ENCODE measurements at regions not wholly inside any gene's neighbourhood (a gene's known extent, or its start where the extent isn't known, plus 50 kb on each side); places are given as distances from the start of the nearest gene placed in this dataset.

DNA sequence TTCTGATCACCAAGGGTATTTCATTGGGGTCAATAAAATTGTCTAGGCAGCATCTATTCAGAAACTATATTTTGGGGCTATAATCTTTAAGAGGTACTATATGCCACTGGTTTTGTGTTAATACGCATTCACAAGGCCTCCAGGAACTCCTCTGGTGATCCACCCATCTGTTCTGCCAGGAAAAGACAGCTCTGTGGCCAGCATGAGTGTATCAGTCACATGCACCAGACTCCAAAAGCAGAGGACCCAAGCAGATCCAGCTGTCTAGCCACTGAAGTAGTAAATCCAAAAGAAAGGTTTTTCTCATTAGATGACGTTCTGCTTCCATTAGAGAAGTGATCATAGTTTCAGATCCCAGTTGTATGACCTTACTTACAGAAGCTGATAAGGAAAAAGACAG lies 199.6 kb upstream of the CELF2 start:
- no peak for DNase-seq

DNA sequence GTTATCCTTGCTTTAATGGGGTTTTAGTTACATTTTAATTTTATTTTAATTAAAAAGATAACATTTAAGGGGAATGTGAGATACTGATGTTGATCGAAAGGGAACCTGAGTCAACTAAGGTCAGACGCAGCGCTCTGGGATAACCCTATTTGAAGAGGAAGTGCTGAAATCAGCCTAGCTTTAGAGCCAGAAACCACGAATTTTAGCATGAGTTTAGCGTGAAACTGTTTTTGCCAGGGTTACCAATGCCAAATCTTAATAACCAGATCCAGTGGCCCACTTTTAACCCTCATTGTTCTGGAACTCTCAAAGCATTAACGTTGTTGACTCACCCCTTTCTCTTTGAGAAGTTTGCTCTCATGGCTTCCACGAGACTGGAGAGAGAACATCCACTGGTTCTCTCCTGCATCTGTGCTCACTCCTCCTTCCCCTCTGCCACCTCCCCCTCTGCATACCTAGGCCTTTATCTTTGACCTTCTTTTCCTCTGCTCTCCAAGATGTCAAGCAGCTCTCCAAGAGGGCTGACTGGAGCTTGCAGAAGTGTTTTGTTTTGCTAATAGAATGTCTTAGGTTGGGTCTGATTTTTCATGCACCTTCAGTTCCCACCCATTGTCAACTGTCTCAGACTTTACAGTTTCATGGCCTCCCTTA lies 198.3 kb upstream of the CELF2 start:
- DNase-seq: no peak

DNA sequence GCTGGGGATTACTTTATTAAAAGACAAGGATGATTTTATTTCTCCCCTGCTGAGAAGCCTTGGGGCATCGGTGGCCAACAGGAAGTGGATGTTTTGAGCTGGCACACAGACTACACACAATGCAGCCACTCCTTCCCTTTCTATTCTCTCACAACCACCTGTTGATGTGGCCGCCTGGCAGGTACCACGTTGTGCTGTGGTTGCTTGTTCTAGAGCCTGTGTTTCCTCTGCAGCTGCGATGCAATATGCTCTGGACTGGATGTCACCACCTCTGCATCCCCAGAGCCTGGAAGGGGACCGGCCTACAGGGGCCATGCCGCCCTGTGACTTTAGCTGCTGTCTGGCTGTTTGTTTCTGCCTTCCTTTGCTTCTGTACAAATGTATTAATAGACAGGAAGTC lies 195.7 kb upstream of the CELF2 start:
- DNase-seq: peak; percentile 1

DNA sequence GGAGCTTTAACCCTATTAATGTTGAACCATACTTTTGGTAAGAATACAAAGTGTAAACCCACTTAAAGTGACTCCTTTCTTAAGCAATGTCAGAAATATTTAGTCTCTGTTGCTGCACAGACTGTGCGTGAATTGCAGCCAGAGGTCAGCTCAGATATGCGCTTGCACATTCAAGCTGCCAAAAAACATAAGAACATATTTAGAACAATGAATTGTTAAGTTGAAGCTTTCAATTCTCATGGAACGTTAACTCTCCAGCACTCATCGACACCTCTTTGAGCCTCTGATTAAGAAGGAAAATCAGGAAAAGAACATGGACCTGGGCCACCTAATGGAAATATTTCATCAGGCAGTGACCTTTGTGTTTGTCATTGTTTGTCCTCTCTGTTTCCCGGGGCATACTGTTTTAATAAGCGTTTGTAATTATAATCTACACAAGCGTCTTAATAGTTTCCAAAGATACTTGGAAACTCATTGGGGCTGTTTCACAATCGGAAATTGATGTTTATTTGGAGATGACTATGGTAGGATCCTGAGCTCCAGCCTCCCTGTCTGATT lies 193.0 kb upstream of the CELF2 start:
- no peak for DNase-seq

DNA sequence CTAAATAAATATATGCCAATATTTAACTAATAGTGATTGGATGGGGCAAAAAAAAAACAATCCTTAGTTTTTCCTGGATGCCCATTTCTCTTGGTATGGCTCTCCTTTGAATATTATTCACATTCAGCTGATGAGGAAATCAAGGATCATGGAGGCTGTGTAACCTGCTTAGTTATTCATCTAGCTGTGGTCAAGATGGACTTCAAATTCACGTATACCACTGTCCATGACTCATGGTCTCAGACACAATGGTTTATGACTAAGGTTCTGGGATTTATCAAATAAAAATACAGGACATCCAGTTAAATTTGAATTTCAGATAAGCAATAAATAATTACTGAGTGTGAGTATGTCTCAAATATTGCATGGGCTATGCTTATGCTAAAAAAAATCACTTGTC lies 191.5 kb upstream of the CELF2 start:
- DNase-seq: no peak

DNA sequence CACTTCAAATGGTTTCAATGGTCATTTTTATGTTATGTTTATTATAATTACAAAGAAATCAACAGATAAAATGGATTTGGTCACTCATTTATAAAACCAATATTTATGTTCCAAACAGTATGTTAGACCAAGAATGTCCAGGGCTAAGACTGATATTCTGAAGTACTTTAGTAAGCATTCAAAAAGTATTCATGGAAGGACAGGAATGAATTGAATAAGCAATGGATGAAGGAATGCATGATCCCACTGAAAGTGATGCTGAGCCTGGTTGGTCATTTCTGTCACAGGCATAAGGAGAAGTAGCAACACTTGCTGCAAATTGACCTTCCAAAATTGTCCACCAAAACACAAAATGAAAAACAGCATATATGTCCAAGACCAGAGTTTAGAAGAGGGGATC lies 189.0 kb upstream of the CELF2 start:
- no peak for DNase-seq

DNA sequence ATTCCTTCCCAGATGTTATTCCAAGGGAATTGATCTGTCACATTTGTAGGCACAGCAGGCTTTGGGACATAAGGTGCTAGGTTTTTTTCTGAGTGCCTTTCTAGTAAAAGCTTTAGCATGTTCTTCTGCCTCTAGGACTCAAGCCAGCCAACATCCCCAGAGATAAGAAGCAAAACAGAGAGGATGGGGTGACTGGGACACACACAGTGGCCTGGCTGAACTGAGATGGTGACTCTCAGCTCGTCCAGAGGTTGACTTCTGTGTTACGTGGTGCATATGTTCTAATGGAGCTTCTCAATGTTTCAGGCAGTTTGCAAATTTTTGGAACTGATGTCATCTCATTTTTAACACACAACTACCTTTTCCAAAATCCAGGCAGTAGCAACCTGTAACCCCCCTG lies 188.1 kb upstream of the CELF2 start:
- DNase-seq: no peak

DNA sequence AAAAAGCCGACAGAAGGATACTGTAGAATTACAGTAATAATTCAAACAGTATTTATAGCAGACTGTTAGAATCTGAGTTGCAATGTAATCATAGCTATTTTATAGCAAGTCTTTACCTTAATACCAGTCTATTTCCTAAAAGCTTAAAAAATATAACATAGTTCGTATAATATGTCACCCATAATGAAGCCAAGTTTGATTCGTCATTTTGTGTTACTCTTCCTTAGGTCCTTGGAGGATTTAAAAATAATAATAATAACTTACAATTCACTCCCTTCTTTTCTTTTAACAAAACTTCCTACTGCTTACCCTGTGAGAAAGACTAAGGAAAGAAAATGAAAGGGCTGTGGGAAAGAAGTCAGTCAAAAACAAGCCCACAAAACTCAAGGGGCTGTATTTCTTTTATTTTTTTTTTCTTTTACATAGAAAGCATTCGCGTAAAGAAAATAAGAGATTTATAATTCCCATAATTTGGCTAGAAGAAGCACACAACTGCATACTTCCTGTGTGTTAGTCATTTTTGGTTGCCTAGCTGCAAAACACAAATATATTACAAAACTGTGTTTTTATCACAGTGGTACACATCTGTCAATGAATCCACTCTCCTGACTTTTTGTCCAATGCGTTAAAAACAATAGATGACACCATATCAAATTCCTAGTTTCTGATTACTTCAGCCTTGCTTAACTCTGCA lies 187.2 kb upstream of the CELF2 start:
- DNase-seq: no peak

DNA sequence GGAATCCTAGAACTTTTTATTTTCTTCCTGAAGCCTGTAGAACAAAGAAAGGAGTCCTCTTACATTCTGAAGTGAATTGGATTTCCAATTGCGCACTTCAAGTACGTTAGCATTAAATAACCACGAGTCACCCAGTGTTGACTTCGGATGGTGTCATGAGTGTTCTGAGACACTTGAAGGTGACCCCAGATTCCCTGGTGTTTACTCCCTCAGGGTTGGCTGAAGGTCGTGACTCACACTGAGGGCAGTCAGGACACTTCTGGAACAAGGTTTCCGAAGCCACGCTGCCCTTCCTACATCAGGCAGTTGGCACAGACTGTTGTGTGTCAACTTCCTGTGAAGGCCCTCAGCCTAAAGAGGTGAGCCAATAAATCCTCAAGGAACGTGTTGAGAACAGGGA lies 186.6 kb upstream of the CELF2 start:
- DNase-seq: no peak

DNA sequence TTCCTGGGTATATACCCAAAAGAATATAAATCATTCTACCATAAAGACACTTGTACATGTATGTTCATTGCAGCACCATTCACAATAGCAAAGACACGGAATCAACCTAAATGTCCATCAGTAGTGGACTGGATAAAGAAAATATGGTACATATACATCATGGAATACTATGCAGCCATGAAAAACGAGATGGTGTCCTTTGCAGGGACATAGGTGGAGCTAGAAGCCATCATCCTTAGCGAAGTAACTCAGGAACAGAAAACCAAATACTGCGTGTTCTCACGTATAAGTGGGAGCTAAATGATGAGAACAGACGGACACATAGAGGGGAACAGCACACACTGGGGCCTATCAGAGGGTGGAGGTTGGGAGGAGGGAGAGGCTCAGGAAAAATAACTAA lies 183.7 kb upstream of the CELF2 start:
- no peak for DNase-seq

DNA sequence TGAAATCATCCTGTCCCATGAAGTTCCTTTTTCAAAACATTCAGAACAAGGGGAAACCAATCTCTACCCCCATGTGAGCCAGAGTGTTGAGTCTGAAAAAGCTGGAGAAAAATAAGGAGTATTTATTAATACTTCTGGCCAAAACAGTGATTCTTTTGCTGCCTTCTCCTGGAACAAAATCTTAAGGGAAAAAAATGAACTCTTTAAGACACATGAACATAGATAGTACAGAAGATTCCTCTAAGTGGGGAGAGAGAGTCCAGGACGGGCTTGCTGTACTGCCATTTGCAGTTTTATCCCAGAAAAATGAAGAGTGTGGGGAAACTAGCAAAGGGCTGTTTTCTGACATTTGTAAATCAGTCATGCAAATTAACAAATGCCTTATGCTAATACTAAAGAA lies 173.4 kb upstream of the CELF2 start:
- no peak for DNase-seq

DNA sequence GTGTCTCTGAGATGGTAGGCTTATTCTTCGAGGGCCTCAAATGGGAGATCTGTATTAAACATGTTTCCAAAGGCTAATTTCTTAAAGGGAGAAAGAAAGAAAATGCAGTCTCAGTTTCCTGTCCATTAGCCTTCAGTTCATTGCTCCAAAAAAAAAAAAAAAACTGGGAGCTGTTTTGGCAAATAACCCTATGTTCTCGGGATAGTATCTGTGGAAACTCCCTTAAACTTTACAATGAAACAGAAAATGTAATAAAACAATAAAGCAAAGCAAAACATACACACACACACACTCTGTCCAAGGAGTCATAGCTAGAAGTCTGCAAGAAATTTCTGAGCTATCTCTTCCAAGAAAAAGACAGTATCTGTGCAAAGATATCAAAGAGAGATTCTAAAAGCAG lies 172.5 kb upstream of the CELF2 start:
- no peak for DNase-seq

DNA sequence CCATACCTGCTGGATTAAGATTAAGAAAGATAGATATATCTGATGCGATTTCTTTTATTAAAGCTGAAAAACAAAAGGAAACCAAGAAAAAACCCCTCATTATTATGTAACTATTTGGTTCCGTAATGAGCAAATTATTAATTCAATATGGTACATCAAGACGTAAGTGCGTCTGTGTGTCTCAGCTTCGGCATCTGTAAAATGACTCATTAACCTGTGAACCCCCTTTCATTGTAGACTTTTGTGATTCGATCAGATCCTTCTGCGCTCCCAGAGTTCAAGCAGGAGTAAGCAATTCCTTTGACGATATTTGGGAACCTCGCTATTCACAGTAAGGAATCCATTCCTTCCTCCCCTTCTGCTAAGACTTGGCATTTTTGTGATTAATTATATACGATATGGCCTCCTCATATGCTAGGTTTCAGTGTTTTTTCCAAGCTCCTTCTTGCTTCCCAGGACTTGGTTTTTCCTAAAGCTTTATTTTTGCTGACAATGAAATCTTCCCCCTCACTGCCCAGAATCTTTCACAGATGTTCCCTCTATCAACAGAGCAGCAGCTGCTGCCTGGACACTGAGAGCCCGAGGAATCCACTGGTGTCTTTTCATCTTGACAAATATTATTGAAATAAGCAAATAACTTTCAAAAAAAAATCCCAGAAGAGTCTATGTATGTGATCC lies 171.7 kb upstream of the CELF2 start:
- no peak for DNase-seq

DNA sequence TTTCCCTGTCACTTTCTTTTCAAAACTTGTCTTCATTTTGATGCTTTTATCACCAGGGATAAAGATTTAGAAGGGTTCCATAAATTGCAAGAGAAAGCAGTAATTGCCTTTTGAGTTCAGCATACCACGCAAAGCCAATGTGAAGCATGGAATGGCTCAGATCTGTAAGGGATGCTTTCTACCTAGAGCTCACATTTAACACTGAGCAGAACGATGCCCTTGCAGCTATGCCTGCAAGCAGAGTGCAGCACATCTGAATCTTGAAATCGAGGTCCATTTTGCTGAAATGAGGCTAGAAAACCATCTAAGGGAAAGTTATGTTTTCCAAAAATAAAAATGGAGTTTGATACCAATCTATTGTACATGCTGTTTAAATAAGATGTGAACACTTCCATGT lies 171.2 kb upstream of the CELF2 start:
- no peak for DNase-seq

DNA sequence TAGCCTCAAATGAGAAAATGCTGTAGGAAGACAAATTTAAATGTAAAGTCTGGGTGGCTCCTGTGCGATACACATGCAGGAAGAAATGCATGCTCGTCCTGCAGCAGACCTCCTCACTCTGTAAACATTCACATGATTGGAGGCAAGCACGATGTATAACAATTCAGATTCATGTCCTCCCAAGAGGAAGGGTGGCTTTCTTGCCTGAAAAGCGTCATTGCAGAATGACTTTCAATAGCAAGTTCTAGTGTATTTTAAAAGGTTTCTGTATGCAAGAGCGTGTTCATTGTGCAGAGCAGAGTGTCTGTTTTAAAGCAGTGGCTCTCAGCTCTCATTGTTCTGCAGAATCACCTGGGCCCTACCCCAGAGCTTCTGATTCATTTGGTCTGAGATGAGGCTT lies 170.3 kb upstream of the CELF2 start:
- no peak for DNase-seq

DNA sequence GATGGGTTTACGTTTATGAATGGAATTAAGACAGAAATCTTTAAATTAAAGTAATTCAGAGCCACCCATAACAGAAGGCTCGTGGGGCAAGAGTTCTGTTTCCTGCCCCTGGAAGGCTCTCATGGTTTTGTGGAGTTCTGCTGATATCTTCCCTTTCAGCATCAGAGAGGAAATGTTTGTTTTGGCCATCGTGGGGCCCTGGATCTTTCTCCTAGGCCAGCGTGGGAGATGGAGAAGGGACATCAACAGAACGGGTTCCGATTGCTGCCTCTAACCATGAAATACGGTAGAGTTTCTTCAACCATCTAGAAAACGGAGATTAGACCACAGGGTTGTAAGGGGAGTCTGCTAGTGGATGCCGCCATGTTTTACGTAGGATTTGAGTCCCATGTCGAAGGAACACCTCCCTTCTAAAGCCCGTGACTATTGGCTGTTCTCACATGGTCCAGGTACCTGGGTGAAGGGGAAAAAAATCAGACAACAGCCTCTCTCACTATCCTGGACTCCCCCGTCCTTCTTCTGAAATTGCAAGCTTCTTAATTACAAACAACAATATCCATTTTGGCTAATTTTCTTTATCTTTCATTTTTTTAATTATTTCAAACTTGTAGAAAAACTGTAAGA lies 169.1 kb upstream of the CELF2 start:
- DNase-seq: no peak

DNA sequence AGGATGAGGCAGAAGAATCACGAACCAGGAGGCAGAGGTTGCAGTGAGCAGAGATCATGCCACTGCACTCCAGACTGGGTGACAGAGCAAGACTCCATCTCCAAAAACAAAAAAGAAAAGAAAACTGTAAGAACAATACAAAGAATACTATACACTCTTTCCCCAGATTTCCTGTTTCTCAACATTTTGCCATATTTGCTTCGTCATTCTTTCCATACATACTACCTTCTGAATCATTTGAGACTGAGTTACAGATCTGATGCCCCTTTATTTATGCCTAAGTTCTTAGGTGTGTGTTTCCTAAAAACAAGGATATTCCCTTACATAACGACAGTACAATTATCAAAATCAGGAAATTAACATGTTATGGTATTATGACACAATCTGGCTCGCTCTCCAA lies 168.4 kb upstream of the CELF2 start:
- no peak for DNase-seq

DNA sequence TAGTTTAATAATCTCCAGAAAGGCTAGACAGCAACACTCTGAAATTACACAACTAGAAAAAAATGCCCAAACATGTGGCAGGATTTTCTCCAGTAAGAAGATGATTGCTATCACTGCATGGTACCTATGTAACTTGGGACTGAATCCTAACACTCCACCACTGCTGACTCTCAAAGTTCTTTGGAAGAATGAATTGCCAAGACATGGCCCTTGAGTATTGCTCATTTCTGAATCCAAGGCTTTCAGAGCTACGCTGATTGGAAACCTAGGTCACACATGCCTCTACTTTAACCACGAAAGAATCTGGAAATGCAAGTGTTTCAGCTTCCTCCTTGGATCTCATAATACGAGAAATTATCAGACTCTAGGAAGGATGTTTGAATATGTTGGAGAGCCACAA lies 167.5 kb upstream of the CELF2 start:
- DNase-seq: no peak

DNA sequence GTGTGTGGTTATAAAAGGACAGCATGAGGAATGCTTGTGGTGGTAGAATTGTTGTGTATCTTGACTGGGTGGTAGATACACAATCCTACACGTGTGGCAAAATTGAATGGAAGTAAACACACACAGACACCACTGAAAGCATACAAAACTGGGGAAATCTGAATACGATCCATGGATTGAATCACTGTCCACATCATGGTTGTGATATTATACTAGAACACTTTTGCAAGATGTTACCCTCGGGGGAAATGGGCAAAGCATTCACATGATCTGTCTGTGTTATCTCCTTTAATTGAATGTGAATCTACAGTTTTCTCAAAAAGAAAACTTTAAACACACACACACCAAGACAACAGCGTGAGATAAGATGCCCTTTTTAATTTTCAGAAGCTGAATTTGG lies 165.2 kb upstream of the CELF2 start:
- DNase-seq: no peak

DNA sequence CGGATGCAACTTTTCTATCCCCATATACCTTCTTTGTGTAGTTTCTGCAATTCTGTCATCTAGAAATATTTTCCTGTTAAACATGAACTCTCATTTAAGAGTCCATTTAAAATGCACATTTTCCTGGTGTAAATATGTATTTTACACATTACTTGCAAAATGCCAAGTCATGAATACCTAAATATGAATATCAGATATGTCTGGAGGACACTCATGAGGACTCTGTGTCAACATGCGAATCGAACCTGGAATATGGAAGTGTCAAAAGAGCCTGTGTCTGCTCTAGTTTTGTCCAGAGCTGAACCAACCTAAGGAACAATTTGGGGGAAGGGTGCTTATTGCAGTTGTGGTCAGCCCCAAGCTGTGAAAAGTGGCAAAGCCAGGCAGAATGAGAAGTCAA lies 163.7 kb upstream of the CELF2 start:
- DNase-seq: no peak

DNA sequence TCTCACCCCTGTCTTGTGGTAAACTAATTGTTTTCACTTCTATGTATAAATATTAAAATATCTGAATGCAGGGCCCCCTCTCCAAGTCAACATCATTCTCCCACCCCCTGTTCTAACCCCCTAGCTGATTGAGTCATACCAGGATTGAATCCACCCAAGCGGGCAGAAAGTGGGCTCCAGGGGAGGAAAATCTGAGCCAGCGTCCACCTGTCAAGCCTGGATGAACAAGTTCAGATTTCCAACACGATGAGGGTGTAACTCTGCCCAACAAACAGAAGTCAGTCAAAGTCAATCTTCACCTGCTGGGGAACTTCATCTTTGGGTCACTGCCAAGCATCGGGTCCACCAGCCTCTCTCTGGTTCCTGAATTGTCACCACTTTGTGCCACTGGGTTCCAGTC lies 162.9 kb upstream of the CELF2 start:
- DNase-seq: no peak

DNA sequence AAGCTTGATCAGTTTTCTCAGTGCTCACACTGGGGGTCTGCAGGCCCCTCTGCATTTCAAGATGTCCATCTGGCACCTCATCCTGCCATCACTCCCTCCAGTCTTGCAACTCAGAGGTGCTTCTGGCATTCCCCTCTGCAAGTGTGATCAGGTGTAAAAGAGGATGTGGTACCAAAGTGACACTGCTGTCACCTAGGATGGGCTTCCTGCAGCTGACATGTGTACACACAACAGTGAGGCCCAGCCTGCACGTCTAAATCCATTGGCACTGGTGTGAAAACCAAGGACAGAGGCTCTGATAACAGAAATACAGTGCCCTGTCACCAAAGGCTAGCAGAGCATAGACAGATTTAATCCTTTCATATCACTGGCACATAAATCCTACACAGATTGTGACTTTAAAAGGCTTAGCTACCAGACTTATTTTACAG lies 162.5 kb upstream of the CELF2 start:
- no peak for DNase-seq

DNA sequence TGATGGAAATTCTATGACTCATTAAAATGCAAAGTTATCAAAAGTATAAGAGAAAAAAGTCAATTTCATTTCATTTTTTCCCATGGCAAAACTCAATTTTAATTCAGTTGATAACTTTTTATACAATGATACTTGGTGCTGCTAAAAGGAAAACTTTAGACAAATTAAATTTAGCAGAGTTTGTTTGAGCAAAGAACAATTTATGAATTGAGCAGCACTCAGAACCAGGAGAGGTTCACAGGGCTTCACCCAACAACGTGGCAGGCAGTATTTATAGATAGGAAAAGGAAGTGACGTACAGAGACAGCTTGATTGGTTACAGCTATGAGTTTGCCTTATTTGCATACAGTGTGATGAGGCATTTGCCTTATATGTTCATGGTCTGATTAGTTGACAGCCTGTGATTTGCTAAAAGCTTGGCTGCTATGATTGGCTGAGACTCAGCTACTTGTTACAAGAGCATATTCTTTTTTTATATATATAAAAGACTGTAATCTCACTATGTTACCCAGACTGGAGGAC lies 157.2 kb upstream of the CELF2 start:
- no peak for DNase-seq

DNA sequence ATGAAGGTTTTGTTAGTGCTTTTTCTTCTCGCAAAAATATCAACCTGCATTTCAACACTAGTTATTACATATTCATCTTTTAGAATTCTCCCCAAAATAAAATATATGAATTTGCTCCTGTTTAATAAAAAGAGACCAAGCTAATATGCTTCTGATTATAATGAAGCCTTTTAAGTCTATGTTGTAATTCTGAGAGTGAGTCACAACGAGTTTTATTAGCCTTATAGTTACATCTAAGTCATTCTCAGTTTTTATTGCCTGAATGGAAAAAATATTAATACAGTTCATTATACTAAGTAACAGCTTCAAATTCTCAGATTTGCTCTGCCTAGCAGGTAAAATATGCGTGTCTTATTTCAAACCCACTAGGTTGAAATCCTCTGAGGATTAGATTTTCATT lies 152.4 kb upstream of the CELF2 start:
- no peak for DNase-seq

All from COR-L47 (cell line).